ENCODE measurements at regions not wholly inside any gene's neighbourhood (a gene's known extent, or its start where the extent isn't known, plus 50 kb on each side); places are given as distances from the start of the nearest gene placed in this dataset.

- TF ChIP-seq CTCF (conservative IDR thresholded peaks at IDR 0.05), result no peak
- no peak for TF ChIP-seq ZFX (IDR thresholded peaks at IDR 0.05)
Observed at GRCh38 chr7:142590830-142591457, 158.3 kb upstream of the PRSS1 start.
